H1 (cell line): ENCODE measurements at regions not wholly inside any gene's neighbourhood (a gene's known extent, or its start where the extent isn't known, plus 50 kb on each side); places are given as distances from the start of the nearest gene placed in this dataset.

Experiments used
- CTCF ChIA-PET: fragments of 300-600 bp; sonication (Branson Sonifier 250); formaldehyde crosslinking; loops from one replicate; lab custom pipeline; 2021; ENCODE audit not compliant: partially characterized antibody; lab: Charles Lee
- POLR2A ChIA-PET: fragments of 300-600 bp; sonication (Branson Sonifier 250); formaldehyde crosslinking; loops from one replicate; lab custom pipeline; 2021; ENCODE audit warnings: inconsistent platforms; ENCODE audit not compliant: partially characterized antibody; lab: Charles Lee
- DNase-seq, 2 experiments: peaks; one replicate each; pipeline versions ENCODE4 v3.0.0 to v3.0.0-alpha.2; 2010 to 2022; ENCODE audit warnings: low spot score in 2 of 2, low read depth in 1 of 2, mixed read lengths in 1 of 2
- FAIRE-seq: peaks from 2 replicates; lab custom pipeline; 2011; peaks lifted over from hg19 to GRCh38; lab: Jason Lieb, UNC
- H2AFZ ChIP-seq: 2 replicates; pipeline ENCODE4 v1.8.1; 2012; ENCODE audit warnings: low read length, inconsistent platforms
- H2AK5ac ChIP-seq: 2 replicates; pipeline ENCODE4 v1.6.1; 2013; ENCODE audit warnings: low read depth, low read length
- H2BK120ac ChIP-seq: replicated peaks from 2 replicates; pipeline ENCODE3; 2013; ENCODE audit warnings: low read depth, low read length, inconsistent platforms
- H2BK12ac ChIP-seq: 2 replicates; pipeline ENCODE4 v1.6.1; 2013; ENCODE audit warnings: low read depth, low read length
- H2BK15ac ChIP-seq: 2 replicates; pipeline ENCODE4 v1.6.1; 2013; ENCODE audit warnings: low read length
- H2BK20ac ChIP-seq: 2 replicates; pipeline ENCODE4 v1.6.1; 2013; ENCODE audit warnings: low read length
- H2BK5ac ChIP-seq: 2 replicates; pipeline ENCODE4 v1.6.1; 2013; ENCODE audit warnings: low read depth, low read length
- H3K14ac ChIP-seq: 2 replicates; pipeline ENCODE4 v1.6.1; 2013; ENCODE audit warnings: inconsistent platforms; ENCODE audit not compliant: insufficient read length
- H3K18ac ChIP-seq: 2 replicates; pipeline ENCODE4 v1.6.1; 2013; ENCODE audit warnings: low read length; ENCODE audit errors: extremely low read depth
- H3K23ac ChIP-seq: 2 replicates; pipeline ENCODE4 v1.6.1; 2013; ENCODE audit warnings: inconsistent platforms; ENCODE audit not compliant: insufficient read length
- H3K23me2 ChIP-seq: 2 replicates; pipeline ENCODE4 v1.6.1; 2013; ENCODE audit warnings: low read depth, low read length
- H3K27ac ChIP-seq: 2 replicates; pipeline ENCODE4 v1.6.1; 2011; ENCODE audit warnings: low read depth, low read length, inconsistent platforms
- H3K27me3 ChIP-seq, 4 experiments: replicated peaks in 1 of 4; 1 replicate in 1 of 4; 2 replicates in 3 of 4; pipeline versions ENCODE4 v1.6.1 to v1.8.1; 2011 to 2013; ENCODE audit warnings: low read length in 3 of 4, mild to moderate bottlenecking in 3 of 4, inconsistent platforms in 2 of 4, mixed read lengths in 2 of 4, moderate library complexity in 1 of 4; ENCODE audit not compliant: control insufficient read depth in 3 of 4, insufficient read depth in 3 of 4; ENCODE audit errors: extremely low read depth in 1 of 4
- H3K36me3 ChIP-seq, 4 experiments: 2 replicates each; pipeline versions ENCODE4 v1.6.1 to v1.8.1; 2011 to 2013; ENCODE audit warnings: mild to moderate bottlenecking in 4 of 4, low read length in 3 of 4, moderate library complexity in 2 of 4, control low read depth in 1 of 4, inconsistent platforms in 1 of 4; ENCODE audit not compliant: insufficient read depth in 4 of 4, control insufficient read depth in 2 of 4
- H3K4ac ChIP-seq: replicated peaks from 2 replicates; pipeline ENCODE3; 2013; ENCODE audit warnings: low read length, low read depth, mixed read lengths, inconsistent platforms; ENCODE audit not compliant: insufficient read length
- H3K4me1 ChIP-seq, 4 experiments: replicated peaks in 1 of 4; 1 replicate in 1 of 4; 2 replicates in 3 of 4; pipeline versions ENCODE4 v1.6.1 to v1.8.1; 2011 to 2013; ENCODE audit warnings: low read length in 3 of 4, inconsistent platforms in 2 of 4, mixed read lengths in 1 of 4; ENCODE audit not compliant: insufficient read depth in 4 of 4, control insufficient read depth in 3 of 4
- H3K4me2 ChIP-seq, 2 experiments: 2 replicates each; pipeline versions ENCODE4 v1.6.1 to v1.8.1; 2011 to 2013; ENCODE audit warnings: low read depth in 2 of 2, low read length in 2 of 2, control low read depth in 1 of 2, inconsistent platforms in 1 of 2, mild to moderate bottlenecking in 1 of 2; ENCODE audit not compliant: insufficient read depth in 1 of 2
- H3K4me3 ChIP-seq, 4 experiments: fragments of 200-600, 300-600 bp in 1 of 4; sonication (generic), shearing (Covaris generic), sonication (Bioruptor Twin) in 1 of 4; 2 replicates each; pipeline versions ENCODE4 v1.5.1 to v1.8.1; 2011 to 2016; ENCODE audit warnings: low read length in 4 of 4, low read depth in 3 of 4, control low read depth in 2 of 4, inconsistent platforms in 2 of 4, mild to moderate bottlenecking in 2 of 4, mixed read lengths in 1 of 4, moderate library complexity in 1 of 4; ENCODE audit not compliant: insufficient read depth in 2 of 4; ENCODE audit errors: extremely low read depth in 1 of 4
- H3K56ac ChIP-seq: replicated peaks from 2 replicates; pipeline ENCODE3; 2013; ENCODE audit warnings: low read depth, mild to moderate bottlenecking, mixed read lengths, low read length, inconsistent platforms; ENCODE audit not compliant: insufficient read length
- H3K79me1 ChIP-seq: 2 replicates; pipeline ENCODE4 v1.6.1; 2013; ENCODE audit warnings: low read depth, low read length, control low read depth
- H3K79me2 ChIP-seq, 2 experiments: 2 replicates each; pipeline versions ENCODE4 v1.6.1 to v1.8.1; 2012 to 2013; ENCODE audit warnings: low read length in 2 of 2, mild to moderate bottlenecking in 2 of 2, inconsistent platforms in 1 of 2; ENCODE audit not compliant: insufficient read depth in 2 of 2, control insufficient read depth in 1 of 2
- H3K9ac ChIP-seq, 4 experiments: replicated peaks in 1 of 4; 1 replicate in 1 of 4; 2 replicates in 3 of 4; pipeline versions ENCODE4 v1.6.1 to v1.8.1; 2011 to 2013; ENCODE audit warnings: low read depth in 3 of 4, low read length in 3 of 4, control low read depth in 2 of 4, mild to moderate bottlenecking in 2 of 4, moderate library complexity in 2 of 4, inconsistent platforms in 1 of 4; ENCODE audit errors: extremely low read depth in 1 of 4
- H3K9me3 ChIP-seq, 2 experiments: 2 replicates each; pipeline versions ENCODE4 v1.6.1 to v1.8.1; 2012 to 2013; ENCODE audit warnings: mild to moderate bottlenecking in 2 of 2, moderate library complexity in 2 of 2, control low read depth in 1 of 2, inconsistent platforms in 1 of 2, low read depth in 1 of 2, low read length in 1 of 2, mixed read lengths in 1 of 2; ENCODE audit not compliant: insufficient read depth in 2 of 2
- H4K20me1 ChIP-seq, 2 experiments: replicated peaks in 1 of 2; 2 replicates each; pipeline versions ENCODE3 to v1.8.1; 2011 to 2013; ENCODE audit warnings: inconsistent platforms in 2 of 2, low read length in 2 of 2, mild to moderate bottlenecking in 1 of 2; ENCODE audit not compliant: insufficient read depth in 2 of 2, control insufficient read depth in 1 of 2
- H4K5ac ChIP-seq: 2 replicates; pipeline ENCODE4 v1.6.1; 2013; ENCODE audit warnings: low read length, low read depth, mixed read lengths, inconsistent platforms; ENCODE audit not compliant: insufficient read length
- H4K8ac ChIP-seq: 2 replicates; pipeline ENCODE4 v1.8.0; 2013; ENCODE audit warnings: mild to moderate bottlenecking, moderate library complexity, low read length, inconsistent platforms; ENCODE audit not compliant: insufficient read depth; ENCODE audit errors: extremely low read depth
- H4K91ac ChIP-seq: replicated peaks from 2 replicates; pipeline ENCODE3; 2013; ENCODE audit warnings: low read length, mixed read lengths, inconsistent platforms; ENCODE audit not compliant: insufficient read length
- CHD2 ChIP-seq: IDR thresholded peaks from 2 replicates; pipeline ENCODE4 v1.6.1; 2012; ENCODE audit warnings: low read length, improper control_type of control experiment
- KDM5A ChIP-seq: fragments of 200-600 bp; IDR thresholded peaks from 2 replicates; pipeline ENCODE4 v1.7.1; 2012; ENCODE audit warnings: mild to moderate bottlenecking, low read length, inconsistent platforms, mixed read lengths
- POLR2A ChIP-seq, 2 experiments: IDR thresholded peaks; 1 replicate in 1 of 2; 2 replicates in 1 of 2; pipeline ENCODE4 v1.6.1; 2011; ENCODE audit warnings: low read depth in 2 of 2, low read length in 2 of 2, mild to moderate bottlenecking in 2 of 2; ENCODE audit errors: control extremely low read depth in 1 of 2
- POU5F1 ChIP-seq: IDR thresholded peaks from 2 replicates; pipeline ENCODE4 v1.6.1; 2011; ENCODE audit warnings: low read depth, mild to moderate bottlenecking, low read length, moderate library complexity
- RBBP5 ChIP-seq: IDR thresholded peaks from 2 replicates; pipeline ENCODE4 v1.7.1; 2012; ENCODE audit warnings: low read depth, mild to moderate bottlenecking, inconsistent platforms, low read length, moderate library complexity, borderline replicate concordance
- SIN3A ChIP-seq, 2 experiments: IDR thresholded peaks in 1 of 2; conservative IDR thresholded peaks in 1 of 2; 2 replicates each; pipeline ENCODE4 v1.6.1; 2011 to 2012; ENCODE audit warnings: low read length in 2 of 2, improper control_type of control experiment in 1 of 2, low read depth in 1 of 2, mild to moderate bottlenecking in 1 of 2
- SP4 ChIP-seq: IDR thresholded peaks from 2 replicates; pipeline ENCODE4 v1.6.1; 2012; ENCODE audit warnings: low read length, inconsistent platforms
- SUZ12 ChIP-seq: fragments of 200-600 bp; sonication (generic); IDR thresholded peaks from 2 replicates; pipeline ENCODE4 v1.6.1; 2012; ENCODE audit warnings: mild to moderate bottlenecking, inconsistent platforms, low read length, moderate library complexity, mixed read lengths
- TEAD4 ChIP-seq: IDR thresholded peaks from 2 replicates; pipeline ENCODE4 v1.6.1; 2012; ENCODE audit warnings: low read depth, low read length, inconsistent platforms, mixed read lengths
- TF ChIP-seq, protein P1 (sequence below): IDR thresholded peaks from 2 replicates; pipeline ENCODE4 v1.6.1; 2011; ENCODE audit warnings: low read depth, mild to moderate bottlenecking, low read length; ENCODE audit not compliant: insufficient read depth
- TF ChIP-seq, protein P2 (sequence below): IDR thresholded peaks from 2 replicates; pipeline ENCODE4 v1.6.1; 2012; ENCODE audit warnings: low read length, inconsistent platforms
- TF ChIP-seq, protein P3 (sequence below): IDR thresholded peaks from 2 replicates; pipeline ENCODE4 v1.6.1; 2011; ENCODE audit warnings: low read length, improper control_type of control experiment

DNA sequence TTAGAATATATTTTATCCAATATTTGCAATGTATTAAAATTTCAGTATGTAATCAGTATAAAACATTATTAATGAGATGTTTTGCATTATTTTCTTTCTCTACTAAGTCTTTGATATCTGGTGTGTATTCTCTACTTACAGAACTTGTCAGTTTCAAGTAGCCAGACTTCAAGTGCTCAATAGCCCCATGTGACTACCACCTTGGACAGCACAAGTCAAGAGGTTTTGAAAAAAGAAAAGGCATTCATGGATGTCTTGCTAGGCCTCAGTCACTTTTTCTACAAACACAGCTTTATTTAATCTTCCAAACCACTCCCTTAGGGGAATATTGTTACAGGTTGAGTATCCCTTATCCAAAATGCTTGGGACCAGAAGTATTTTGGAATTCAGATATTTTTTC is 189.4 kb downstream of the QDPR start:
- H2BK15ac ChIP-seq, result no peak overlapping the region
- peaks cover 0 to 7% (median 3%) of the 10 kb centered on the region in 4 experiments; a peak in 1 of 7 replicates for H3K4me1 ChIP-seq
- CTCF ChIA-PET, result interaction anchor here (0.6 to 3.7 kb wide), 17 partner anchors 8 to 1035 kb away, joined by 3 to 27 read pairs (median 4); no protein-coding TSS in a partner anchor
- no peak overlapping the region for H2BK120ac ChIP-seq
- no peaks in the 10 kb centered on the region for H3K23me2 ChIP-seq
- no peak overlapping the region for H2AK5ac ChIP-seq
- H3K4me3 ChIP-seq, result no peak overlapping the region
- H3K56ac ChIP-seq, result no peak overlapping the region
- no peaks in the 10 kb centered on the region for H3K9me3 ChIP-seq
- FAIRE-seq (no peak), DNase-seq (no peak)
- H2BK20ac ChIP-seq, result no peak overlapping the region
- no peak overlapping the region for H4K8ac ChIP-seq
- no peak overlapping the region for H4K5ac ChIP-seq
- no peak overlapping the region for H2BK12ac ChIP-seq
- no peak overlapping the region for H2BK5ac ChIP-seq
- H3K14ac ChIP-seq, result no peak overlapping the region
- 0 out of 7 replicates have a peak, but pooled peaks cover 0 to 3% (median 0%) of the 10 kb centered on the region in 4 experiments for H3K27me3 ChIP-seq
- H2AFZ ChIP-seq, result no peak overlapping the region
- no peaks in the 10 kb centered on the region for H3K36me3 ChIP-seq
- H4K20me1 ChIP-seq, result no peaks in the 10 kb centered on the region
- H3K18ac ChIP-seq, result no peak overlapping the region
- H3K79me1 ChIP-seq, result no peaks in the 10 kb centered on the region
- no peak overlapping the region for H3K9ac ChIP-seq
- no peak overlapping the region for H3K4ac ChIP-seq
- H3K23ac ChIP-seq, result no peak overlapping the region
- H3K27ac ChIP-seq, result no peak overlapping the region
- no peaks in the 10 kb centered on the region for H3K79me2 ChIP-seq
- H3K4me2 ChIP-seq, result no peak overlapping the region
- no peak overlapping the region for H4K91ac ChIP-seq
- POLR2A ChIA-PET, result interaction anchor here (0.7 to 1.2 kb wide), 2 partner anchors 11 to 723 kb away, joined by 3 to 4 read pairs; no protein-coding TSS in a partner anchor
- TF ChIP-seq KDM5A (no peak), POLR2A (IDR thresholded peaks at IDR 0.05; ENCODE audit: control extremely low read depth in 1 of 2, low read depth in 2 of 2, low read length in 2 of 2) (no peak), SIN3A (conservative IDR thresholded peaks at IDR 0.05 in 1 of 2, IDR thresholded peaks at IDR 0.05 in 1 of 2; ENCODE audit: low read depth in 1 of 2, low read length in 2 of 2) (no peak), CHD2 (no peak), TEAD4 (no peak), SUZ12 (no peak), RBBP5 (no peak), SP4 (no peak), POU5F1 (no peak)
- TF ChIP-seq, protein P1, sequence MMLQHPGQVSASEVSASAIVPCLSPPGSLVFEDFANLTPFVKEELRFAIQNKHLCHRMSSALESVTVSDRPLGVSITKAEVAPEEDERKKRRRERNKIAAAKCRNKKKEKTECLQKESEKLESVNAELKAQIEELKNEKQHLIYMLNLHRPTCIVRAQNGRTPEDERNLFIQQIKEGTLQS, result no peak
- TF ChIP-seq, protein P2, sequence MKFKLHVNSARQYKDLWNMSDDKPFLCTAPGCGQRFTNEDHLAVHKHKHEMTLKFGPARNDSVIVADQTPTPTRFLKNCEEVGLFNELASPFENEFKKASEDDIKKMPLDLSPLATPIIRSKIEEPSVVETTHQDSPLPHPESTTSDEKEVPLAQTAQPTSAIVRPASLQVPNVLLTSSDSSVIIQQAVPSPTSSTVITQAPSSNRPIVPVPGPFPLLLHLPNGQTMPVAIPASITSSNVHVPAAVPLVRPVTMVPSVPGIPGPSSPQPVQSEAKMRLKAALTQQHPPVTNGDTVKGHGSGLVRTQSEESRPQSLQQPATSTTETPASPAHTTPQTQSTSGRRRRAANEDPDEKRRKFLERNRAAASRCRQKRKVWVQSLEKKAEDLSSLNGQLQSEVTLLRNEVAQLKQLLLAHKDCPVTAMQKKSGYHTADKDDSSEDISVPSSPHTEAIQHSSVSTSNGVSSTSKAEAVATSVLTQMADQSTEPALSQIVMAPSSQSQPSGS, result no peak
- TF ChIP-seq, protein P3, sequence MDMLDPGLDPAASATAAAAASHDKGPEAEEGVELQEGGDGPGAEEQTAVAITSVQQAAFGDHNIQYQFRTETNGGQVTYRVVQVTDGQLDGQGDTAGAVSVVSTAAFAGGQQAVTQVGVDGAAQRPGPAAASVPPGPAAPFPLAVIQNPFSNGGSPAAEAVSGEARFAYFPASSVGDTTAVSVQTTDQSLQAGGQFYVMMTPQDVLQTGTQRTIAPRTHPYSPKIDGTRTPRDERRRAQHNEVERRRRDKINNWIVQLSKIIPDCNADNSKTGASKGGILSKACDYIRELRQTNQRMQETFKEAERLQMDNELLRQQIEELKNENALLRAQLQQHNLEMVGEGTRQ, result no peak
